Hematopoietic multipotent progenitor cell treated with erythropoietin and hydrocortisone succinate and interleukin-3 and kit ligand, for 15 days (in vitro differentiated cells): ENCODE measurements at regions not wholly inside any gene's neighbourhood (a gene's known extent, or its start where the extent isn't known, plus 50 kb on each side); places are given as distances from the start of the nearest gene placed in this dataset.

Experiments
- DNase-seq: peaks from one replicate; pipeline ENCODE4 v3.0.0-alpha.2; 2015; ENCODE audit warnings: low spot score

GRCh38 chr7:45983720-45984255 lies 62.7 kb upstream of the IGFBP3 start:
- no peak for DNase-seq

- no peak for DNase-seq
These were observed 62.0 kb upstream of the IGFBP3 start for GRCh38 chr7:45982907-45983719.

GRCh38 chr7:45982132-45982531 lies 61.1 kb upstream of the IGFBP3 start:
- DNase-seq = no peak

- DNase-seq = no peak
These were observed 59.9 kb upstream of the IGFBP3 start for GRCh38 chr7:45980973-45981372.

- no peak for DNase-seq
These were observed 59.3 kb upstream of the IGFBP3 start for GRCh38 chr7:45980181-45980905.

GRCh38 chr7:45979275-45980180 lies 58.5 kb upstream of the IGFBP3 start:
- DNase-seq = no peak

GRCh38 chr7:45978731-45979211 lies 57.7 kb upstream of the IGFBP3 start:
- DNase-seq = no peak

- DNase-seq = no peak
These were observed 57.1 kb upstream of the IGFBP3 start for GRCh38 chr7:45978010-45978681.

GRCh38 chr7:45977256-45977780 lies 56.2 kb upstream of the IGFBP3 start:
- no peak for DNase-seq

GRCh38 chr7:45976485-45976856 lies 55.4 kb upstream of the IGFBP3 start:
- no peak for DNase-seq

- DNase-seq = no peak
These were observed 54.9 kb upstream of the IGFBP3 start for GRCh38 chr7:45975847-45976484.

- no peak for DNase-seq
These were observed 54.3 kb upstream of the IGFBP3 start for GRCh38 chr7:45975367-45975766.

GRCh38 chr7:45974540-45975360 lies 53.7 kb upstream of the IGFBP3 start:
- DNase-seq = no peak

- no peak for DNase-seq
These were observed 52.9 kb upstream of the IGFBP3 start for GRCh38 chr7:45973725-45974532.

- DNase-seq = no peak
These were observed 51.7 kb upstream of the IGFBP3 start for GRCh38 chr7:45972629-45973312.

- DNase-seq = no peak
These were observed 50.6 kb upstream of the IGFBP3 start for GRCh38 chr7:45971661-45972175.

GRCh38 chr7:45971171-45971570 lies 50.1 kb upstream of the IGFBP3 start:
- DNase-seq = no peak
